ENCODE measurements at regions not wholly inside any gene's neighbourhood (a gene's known extent, or its start where the extent isn't known, plus 50 kb on each side); places are given as distances from the start of the nearest gene placed in this dataset.

- Histone ChIP-seq H2AFZ (ENCODE audit: low read depth, low read length) (no peak overlapping the region), H3K79me2 (ENCODE audit: insufficient read depth, low read length) (peaks cover 2% of the 10 kb centered on the region; the same call in 1 of the 2 replicates), H3K9ac (ENCODE audit: low read depth, low read length) (no peak overlapping the region), H3K9me3 (ENCODE audit: insufficient read depth, low read length, severe bottlenecking) (peaks cover 7% of the 10 kb centered on the region), H3K36me3 (ENCODE audit: insufficient read depth, low read length) (peaks cover 10% of the 10 kb centered on the region; the same call in 1 of the 2 replicates), H3K27ac (ENCODE audit: low read length) (no peak overlapping the region), H3K4me1 (ENCODE audit: insufficient read depth, low read length) (no peaks in the 10 kb centered on the region), H3K27me3 (ENCODE audit: insufficient read depth, low read length, poor library complexity) (no peaks in the 10 kb centered on the region), H4K20me1 (ENCODE audit: insufficient read depth, low read length) (no peaks in the 10 kb centered on the region), H3K4me2 (ENCODE audit: insufficient read depth, low read length) (no peak overlapping the region), H3K4me3 (ENCODE audit: low read depth in 1 of 2, low read length in 2 of 2) (no peak overlapping the region)
- TF ChIP-seq EZH2 (IDR thresholded peaks at IDR 0.05; ENCODE audit: borderline replicate concordance, low read depth, low read length, severe bottlenecking) (no peak), CTCF (IDR thresholded peaks at IDR 0.05; ENCODE audit: borderline replicate concordance, extremely low read depth, low read length, poor library complexity, severe bottlenecking) (no peak)
- DNase-seq: no peak
- ATAC-seq (ENCODE audit: insufficient read depth, low read depth): no peak
Observed at GRCh38 chr13:109439813-109440212, 346.6 kb downstream of the IRS2 start.

DNA sequence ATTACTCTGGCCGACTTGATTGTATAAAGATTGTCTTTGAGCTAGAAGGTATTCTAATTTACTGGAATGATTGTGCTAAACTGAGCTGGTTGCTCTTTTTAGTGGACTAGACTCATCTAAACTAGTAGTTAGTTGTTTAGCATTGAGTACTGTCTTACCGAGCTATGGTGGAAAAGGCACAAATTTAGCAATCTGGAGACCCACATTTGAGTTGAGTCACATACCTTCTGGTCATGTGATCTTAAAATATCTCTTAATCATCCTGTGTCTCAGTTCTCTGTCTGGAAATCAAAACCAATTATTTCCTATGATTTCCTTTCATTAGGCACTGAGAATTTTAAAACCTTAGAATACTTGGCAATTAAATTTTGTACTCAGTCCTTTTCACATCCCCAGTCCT lies 349.5 kb downstream of the IRS2 start:
- no peak for ATAC-seq (ENCODE audit: insufficient read depth, low read depth)

DNA sequence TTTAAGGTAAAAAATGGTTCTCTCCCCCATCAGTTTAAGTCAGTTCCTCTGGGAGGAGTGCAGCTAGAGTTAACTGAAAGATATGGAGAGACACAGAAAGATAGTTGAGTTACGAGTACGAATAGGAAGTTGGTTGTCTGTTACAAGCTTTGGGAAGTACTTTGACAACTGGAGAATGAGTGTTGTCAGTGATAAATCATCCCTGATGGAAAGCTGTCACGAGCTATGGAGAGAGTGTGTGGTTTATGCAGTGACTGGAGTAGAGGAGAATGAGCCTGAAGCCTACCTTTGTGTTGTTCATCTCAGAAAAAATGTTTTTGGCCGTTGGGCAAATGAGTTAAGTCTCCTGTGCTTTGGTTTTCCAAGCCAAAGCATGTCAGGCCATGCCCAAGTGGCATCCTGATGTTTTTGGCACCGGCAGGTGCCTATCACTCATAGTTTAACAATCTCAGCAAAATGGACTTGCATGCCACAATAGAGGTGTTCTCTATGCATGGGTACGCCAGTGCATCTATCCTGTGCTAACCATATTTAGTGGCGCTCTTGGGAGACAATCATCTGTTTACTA lies 350.2 kb downstream of the IRS2 start:
- no peaks in the 10 kb centered on the region for H4K20me1 ChIP-seq (ENCODE audit: insufficient read depth, low read length)

More for the DNA sequence above, 349.5 kb downstream of the IRS2 start:
- no peak for DNase-seq
- Histone ChIP-seq H3K36me3 (ENCODE audit: insufficient read depth, low read length) (peaks cover 21% of the 10 kb centered on the region; the same call in 1 of the 2 replicates), H4K20me1 (ENCODE audit: insufficient read depth, low read length) (no peaks in the 10 kb centered on the region), H3K4me3 (ENCODE audit: low read depth in 1 of 2, low read length in 2 of 2) (no peak overlapping the region), H3K9ac (ENCODE audit: low read depth, low read length) (no peak overlapping the region), H3K79me2 (ENCODE audit: insufficient read depth, low read length) (peaks cover 4% of the 10 kb centered on the region; the same call in 1 of the 2 replicates), H2AFZ (ENCODE audit: low read depth, low read length) (no peak overlapping the region), H3K27me3 (ENCODE audit: insufficient read depth, low read length, poor library complexity) (no peaks in the 10 kb centered on the region), H3K4me2 (ENCODE audit: insufficient read depth, low read length) (no peak overlapping the region), H3K9me3 (ENCODE audit: insufficient read depth, low read length, severe bottlenecking) (peaks cover 27% of the 10 kb centered on the region), H3K4me1 (ENCODE audit: insufficient read depth, low read length) (no peaks in the 10 kb centered on the region), H3K27ac (ENCODE audit: low read length) (no peak overlapping the region)
- TF ChIP-seq EZH2 (IDR thresholded peaks at IDR 0.05; ENCODE audit: borderline replicate concordance, low read depth, low read length, severe bottlenecking): no peak
- no peak for TF ChIP-seq CTCF (IDR thresholded peaks at IDR 0.05; ENCODE audit: borderline replicate concordance, extremely low read depth, low read length, poor library complexity, severe bottlenecking)

More for the DNA sequence above, 350.2 kb downstream of the IRS2 start:
- H3K27me3 ChIP-seq (ENCODE audit: insufficient read depth, low read length, poor library complexity): no peaks in the 10 kb centered on the region
- TF ChIP-seq CTCF (IDR thresholded peaks at IDR 0.05; ENCODE audit: borderline replicate concordance, extremely low read depth, low read length, poor library complexity, severe bottlenecking) (no peak), EZH2 (IDR thresholded peaks at IDR 0.05; ENCODE audit: borderline replicate concordance, low read depth, low read length, severe bottlenecking) (no peak)
- H3K9me3 ChIP-seq (ENCODE audit: insufficient read depth, low read length, severe bottlenecking): peaks cover 28% of the 10 kb centered on the region
- H3K4me1 ChIP-seq (ENCODE audit: insufficient read depth, low read length): no peaks in the 10 kb centered on the region
- peaks cover 4% of the 10 kb centered on the region; the same call in 1 of the 2 replicates for H3K79me2 ChIP-seq (ENCODE audit: insufficient read depth, low read length)
- peaks cover 21% of the 10 kb centered on the region; the same call in 1 of the 2 replicates for H3K36me3 ChIP-seq (ENCODE audit: insufficient read depth, low read length)
- ATAC-seq (ENCODE audit: insufficient read depth, low read depth) (no peak), DNase-seq (no peak)
- H2AFZ ChIP-seq (ENCODE audit: low read depth, low read length): no peak overlapping the region
- H3K9ac ChIP-seq (ENCODE audit: low read depth, low read length): no peak overlapping the region
- H3K4me2 ChIP-seq (ENCODE audit: insufficient read depth, low read length): no peak overlapping the region
- H3K4me3 ChIP-seq (ENCODE audit: low read depth in 1 of 2, low read length in 2 of 2): no peak overlapping the region
- H3K27ac ChIP-seq (ENCODE audit: low read length): no peak overlapping the region

Measured in DND-41 (cell line).